Endodermal cell (in vitro differentiated cells): ENCODE measurements at regions not wholly inside any gene's neighbourhood (a gene's known extent, or its start where the extent isn't known, plus 50 kb on each side); places are given as distances from the start of the nearest gene placed in this dataset.

Source experiments
- DNase-seq: peaks from one replicate; pipeline ENCODE4 v3.0.0-alpha.2; 2017
- H3K27ac ChIP-seq: 2 replicates; pipeline ENCODE4 v1.5.1; 2013; ENCODE audit warnings: mild to moderate bottlenecking, low read depth, low read length, moderate library complexity
- H3K27me3 ChIP-seq: 2 replicates; pipeline ENCODE4 v1.6.1; 2013; ENCODE audit warnings: mild to moderate bottlenecking, low read length, moderate library complexity; ENCODE audit not compliant: insufficient read depth, control insufficient read depth, poor library complexity, severe bottlenecking
- H3K36me3 ChIP-seq: 2 replicates; pipeline ENCODE4 v1.7.0; 2013; ENCODE audit warnings: mild to moderate bottlenecking, low read length, moderate library complexity; ENCODE audit not compliant: control insufficient read depth, insufficient read depth
- H3K4me1 ChIP-seq: one replicate; pipeline ENCODE4 v1.7.0; 2013; ENCODE audit warnings: low read length; ENCODE audit not compliant: control insufficient read depth, insufficient read depth
- H3K4me3 ChIP-seq: 2 replicates; pipeline ENCODE4 v1.5.1; 2013; ENCODE audit warnings: mild to moderate bottlenecking, low read length, moderate library complexity
- H3K9ac ChIP-seq: 2 replicates; pipeline ENCODE4 v1.6.1; 2013; ENCODE audit warnings: mild to moderate bottlenecking, low read length, moderate library complexity; ENCODE audit not compliant: poor library complexity, severe bottlenecking; ENCODE audit errors: extremely low read depth
- H3K9me3 ChIP-seq: 2 replicates; pipeline ENCODE4 v1.6.1; 2013; ENCODE audit warnings: mild to moderate bottlenecking, low read length, moderate library complexity; ENCODE audit not compliant: control insufficient read depth
- H3K27ac Mint-ChIP-seq: 2 replicates; pipeline ENCODE4 v1.8.0; 2020; ENCODE audit warnings: mixed read lengths
- H3K27me3 Mint-ChIP-seq: 2 replicates; pipeline ENCODE4 v1.8.0; 2021; ENCODE audit warnings: mild to moderate bottlenecking, mixed read lengths; ENCODE audit not compliant: insufficient read depth
- H3K36me3 Mint-ChIP-seq: 2 replicates; pipeline ENCODE4 v1.8.0; 2020; ENCODE audit warnings: low read depth, mixed read lengths
- H3K4me1 Mint-ChIP-seq: 2 replicates; pipeline ENCODE4 v1.8.0; 2020; ENCODE audit warnings: mixed read lengths
- H3K4me3 Mint-ChIP-seq: 2 replicates; pipeline ENCODE4 v1.8.0; 2020; ENCODE audit warnings: mild to moderate bottlenecking, moderate library complexity, mixed read lengths
- H3K9me3 Mint-ChIP-seq: 2 replicates; pipeline ENCODE4 v1.8.0; 2020; ENCODE audit warnings: mild to moderate bottlenecking, mixed read lengths
- CTCF ChIP-seq: fragments of 200-600 bp; sonication (generic); conservative IDR thresholded peaks from 2 replicates; pipeline ENCODE4 v1.5.0; 2021; ENCODE audit warnings: antibody characterized with exemption, mild to moderate bottlenecking
- WGBS, 2 experiments: methylation state at CpG; one replicate each; pipeline versions ENCODE4 v1.1.5 to v1.1.7; 2013; ENCODE audit warnings: missing lambda C conversion rate in 2 of 2, mixed read lengths in 1 of 2; ENCODE audit not compliant: insufficient coverage in 1 of 2, insufficient read length in 1 of 2; 5-methylcytosine and 5-hydroxymethylcytosine counted together

- no peak overlapping the region for H3K4me3 Mint-ChIP-seq
- Histone ChIP-seq H3K4me3 (no peak overlapping the region), H3K4me1 (no peaks in the 10 kb centered on the region), H3K9me3 (no peaks in the 10 kb centered on the region), H3K9ac (no peak overlapping the region), H3K36me3 (no peaks in the 10 kb centered on the region), H3K27ac (no peak overlapping the region), H3K27me3 (peaks cover 33% of the 10 kb centered on the region)
- peaks cover 18% of the 10 kb centered on the region for H3K4me1 Mint-ChIP-seq
- WGBS, 2 experiments = 82 to 100% methylated on average over 1 of the region's 1 CpG
- peaks cover 51% of the 10 kb centered on the region for H3K27me3 Mint-ChIP-seq
- H3K36me3 Mint-ChIP-seq = no peaks in the 10 kb centered on the region
- no peak for TF ChIP-seq CTCF
- DNase-seq = no peak
- H3K9me3 Mint-ChIP-seq = no peaks in the 10 kb centered on the region
- H3K27ac Mint-ChIP-seq = no peak overlapping the region
Observed at GRCh38 chr11:16408619-16409018, 52.3 kb upstream of the SOX6 start.

- Histone ChIP-seq H3K9me3 (no peaks in the 10 kb centered on the region), H3K4me1 (peaks cover 7% of the 10 kb centered on the region), H3K36me3 (no peaks in the 10 kb centered on the region), H3K4me3 (no peak overlapping the region), H3K27me3 (peaks cover 47% of the 10 kb centered on the region), H3K27ac (no peak overlapping the region), H3K9ac (no peak overlapping the region)
- Mint-ChIP-seq H3K36me3 (no peaks in the 10 kb centered on the region), H3K27ac (no peak overlapping the region), H3K4me1 (peaks cover 31% of the 10 kb centered on the region), H3K9me3 (no peaks in the 10 kb centered on the region), H3K27me3 (peaks cover 67% of the 10 kb centered on the region), H3K4me3 (no peak overlapping the region)
- TF ChIP-seq CTCF = no peak
- 92 to 100% methylated on average over 1 of the region's 1 CpG for WGBS, 2 experiments
- no peak for DNase-seq
Observed at GRCh38 chr11:16406226-16406625, 49.9 kb upstream of the SOX6 start.
